Peyer's patch (tissue), 4 donors: ENCODE measurements at regions not wholly inside any gene's neighbourhood (a gene's known extent, or its start where the extent isn't known, plus 50 kb on each side); places are given as distances from the start of the nearest gene placed in this dataset.

ENCODE experiments used
- DNase-seq, 3 donors: peaks; one replicate each; pipeline ENCODE4 v3.0.0-alpha.2; 2017 to 2019
- H3K27ac ChIP-seq, 4 donors: fragments of 200-600 bp; sonication (generic); one replicate each; pipeline ENCODE4 v1.5.1; 2016 to 2019
- H3K27me3 ChIP-seq, 2 donors: fragments of 200-600 bp; sonication (generic); one replicate each; pipeline ENCODE4 v1.5.1; 2019
- H3K36me3 ChIP-seq, 3 donors: fragments of 200-600 bp; sonication (generic); one replicate each; pipeline ENCODE4 v1.5.1; 2016 to 2019
- H3K4me1 ChIP-seq, 4 donors: fragments of 200-600 bp; sonication (generic); one replicate each; pipeline ENCODE4 v1.5.1; 2016 to 2019
- H3K4me3 ChIP-seq, 4 donors: fragments of 200-600 bp; sonication (generic); 1 replicate in 3 of 4; 2 replicates in 1 of 4; pipeline ENCODE4 v1.5.1; 2016 to 2019; ENCODE audit warnings: mild to moderate bottlenecking in 1 of 4
- H3K9me3 ChIP-seq, 4 donors: fragments of 200-600 bp; sonication (generic); one replicate each; pipeline ENCODE4 v1.5.1; 2016 to 2019; ENCODE audit warnings: mild to moderate bottlenecking in 1 of 4
- CTCF ChIP-seq, 6 experiments: fragments of 450-650 bp in 4 of 6; fragments of 200-600 bp in 2 of 6; sonication (generic) in 1 of 6; IDR thresholded peaks; one replicate each; pipeline ENCODE4 v1.5.1; 2017 to 2019; ENCODE audit warnings: antibody characterized with exemption in 6 of 6, mild to moderate bottlenecking in 3 of 6, moderate library complexity in 1 of 6
- POLR2A ChIP-seq, 2 donors: fragments of 450-650 bp; IDR thresholded peaks; one replicate each; pipeline ENCODE4 v1.5.1; 2017; ENCODE audit warnings: antibody characterized with exemption in 2 of 2, mild to moderate bottlenecking in 2 of 2, moderate library complexity in 2 of 2

- Histone ChIP-seq H3K9me3 (peaks cover 0 to 5% (median 0%) of the 10 kb centered on the region in 4 donors), H3K36me3 (no peaks in the 10 kb centered on the region), H3K4me1 (no peaks in the 10 kb centered on the region), H3K4me3 (no peak overlapping the region), H3K27me3 (no peaks in the 10 kb centered on the region), H3K27ac (no peak overlapping the region)
- no peak for TF ChIP-seq CTCF (IDR thresholded peaks at IDR 0.05)
- no peak for TF ChIP-seq POLR2A (IDR thresholded peaks at IDR 0.05)
- no peak for DNase-seq
Observed at GRCh38 chr21:15365751-15366392, 301.1 kb upstream of the NRIP1 start.

- TF ChIP-seq POLR2A (IDR thresholded peaks at IDR 0.05) (no peak), CTCF (IDR thresholded peaks at IDR 0.05) (no peak)
- Histone ChIP-seq H3K9me3 (peaks cover 0 to 5% (median 0%) of the 10 kb centered on the region in 4 donors), H3K4me1 (no peaks in the 10 kb centered on the region), H3K27me3 (no peaks in the 10 kb centered on the region), H3K4me3 (no peak overlapping the region), H3K27ac (no peak overlapping the region), H3K36me3 (no peaks in the 10 kb centered on the region)
- DNase-seq = no peak
Observed at GRCh38 chr21:15366555-15366954, 301.8 kb upstream of the NRIP1 start.

- no peak for DNase-seq
- H3K4me3 ChIP-seq = no peak overlapping the region
- no peaks in the 10 kb centered on the region for H3K36me3 ChIP-seq
- peaks cover 0 to 5% (median 0%) of the 10 kb centered on the region in 4 donors for H3K9me3 ChIP-seq
- no peaks in the 10 kb centered on the region for H3K27me3 ChIP-seq
- H3K27ac ChIP-seq = no peak overlapping the region
- H3K4me1 ChIP-seq = no peaks in the 10 kb centered on the region
- no peak for TF ChIP-seq CTCF (IDR thresholded peaks at IDR 0.05)
- TF ChIP-seq POLR2A (IDR thresholded peaks at IDR 0.05) = no peak
Observed at GRCh38 chr21:15367061-15367626, 302.3 kb upstream of the NRIP1 start.

- peaks cover 0 to 4% (median 0%) of the 10 kb centered on the region in 4 donors for H3K9me3 ChIP-seq
Observed at GRCh38 chr21:15370462-15370975, 305.7 kb upstream of the NRIP1 start.

GRCh38 chr21:15373941-15374340, 309.1 kb upstream of the NRIP1 start:
- H3K9me3 ChIP-seq = no peaks in the 10 kb centered on the region
- DNase-seq = no peak
- no peaks in the 10 kb centered on the region for H3K27me3 ChIP-seq
- H3K36me3 ChIP-seq = no peaks in the 10 kb centered on the region
- no peak overlapping the region for H3K4me3 ChIP-seq
- H3K4me1 ChIP-seq = no peaks in the 10 kb centered on the region
- H3K27ac ChIP-seq = no peak overlapping the region
- TF ChIP-seq CTCF (IDR thresholded peaks at IDR 0.05) = no peak

More at GRCh38 chr21:15370462-15370975, 305.7 kb upstream of the NRIP1 start:
- H3K4me3 ChIP-seq = no peak overlapping the region
- no peak for DNase-seq
- no peaks in the 10 kb centered on the region for H3K4me1 ChIP-seq
- H3K27ac ChIP-seq = no peak overlapping the region
- TF ChIP-seq POLR2A (IDR thresholded peaks at IDR 0.05) = no peak
- TF ChIP-seq CTCF (IDR thresholded peaks at IDR 0.05) = no peak
- H3K27me3 ChIP-seq = no peaks in the 10 kb centered on the region
- H3K36me3 ChIP-seq = no peaks in the 10 kb centered on the region
